Non-pigmented ciliary epithelial cell (primary cell): ENCODE measurements at regions not wholly inside any gene's neighbourhood (a gene's known extent, or its start where the extent isn't known, plus 50 kb on each side); places are given as distances from the start of the nearest gene placed in this dataset.

Experiments
- DNase-seq: peaks from one replicate; pipeline ENCODE4 v3.0.0-alpha.2; 2010; ENCODE audit warnings: low read depth

- no peak for DNase-seq
Observed at GRCh38 chr2:217035967-217036366, 176.1 kb upstream of the TNP1 start.

DNA sequence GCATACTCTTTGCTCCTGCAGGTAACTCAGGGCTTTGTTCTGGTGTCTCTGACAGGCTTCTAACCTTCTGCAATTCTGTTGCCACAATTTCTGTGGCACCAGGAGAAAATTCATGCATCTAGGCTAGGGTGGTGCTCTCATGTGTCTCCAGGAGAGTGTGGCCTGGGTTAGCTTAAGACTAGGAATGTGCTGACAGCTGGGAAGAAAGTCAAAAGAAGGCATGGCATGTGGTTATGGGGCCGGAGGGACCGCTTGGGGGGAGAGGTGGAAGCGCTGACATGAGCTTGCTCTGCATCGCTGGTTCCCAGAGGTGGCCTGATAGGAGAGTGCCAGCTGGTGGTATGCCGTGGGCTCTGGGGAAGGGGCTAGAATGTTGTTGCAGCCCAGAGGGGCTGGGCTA is 173.3 kb upstream of the TNP1 start:
- DNase-seq: no peak

DNA sequence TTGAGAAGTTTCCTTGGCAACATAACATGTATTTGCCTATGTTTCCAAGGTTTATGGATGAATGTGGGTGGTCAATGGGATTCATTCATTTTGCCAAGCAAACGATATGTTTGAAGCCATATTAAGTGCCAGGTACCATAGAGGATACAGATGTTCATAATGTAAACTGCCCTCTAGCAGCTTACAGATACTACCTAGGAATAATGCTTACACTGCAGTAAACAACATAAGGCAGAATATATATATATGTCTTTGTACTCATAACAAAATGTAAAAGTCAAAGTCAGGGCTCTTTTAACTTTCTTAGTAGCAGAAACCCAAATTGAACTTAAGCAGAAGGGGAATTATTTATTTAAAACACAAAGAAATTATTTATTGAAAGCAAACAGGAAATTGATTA is 171.6 kb upstream of the TNP1 start:
- DNase-seq: no peak

- DNase-seq: no peak
Observed at GRCh38 chr2:217030081-217030480, 170.2 kb upstream of the TNP1 start.

DNA sequence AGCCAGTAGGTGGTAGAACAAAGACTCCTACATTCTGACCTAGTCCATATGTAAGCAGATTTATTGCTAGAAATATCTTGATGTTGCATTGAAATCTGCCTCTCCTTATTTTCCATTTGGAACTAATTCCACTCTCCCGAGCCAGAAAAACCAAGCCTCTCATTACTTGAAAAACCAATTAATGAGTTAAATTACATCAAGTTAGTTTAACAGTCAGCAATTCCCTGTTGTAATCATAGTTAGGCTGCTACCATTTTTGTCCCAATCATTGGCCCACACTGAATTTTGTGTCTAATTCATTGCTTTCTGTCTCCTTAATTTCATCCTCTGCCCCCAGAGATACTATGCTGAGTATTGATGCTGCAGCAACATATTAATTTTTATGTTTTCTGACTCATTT is 168.3 kb upstream of the TNP1 start:
- DNase-seq: no peak

DNA sequence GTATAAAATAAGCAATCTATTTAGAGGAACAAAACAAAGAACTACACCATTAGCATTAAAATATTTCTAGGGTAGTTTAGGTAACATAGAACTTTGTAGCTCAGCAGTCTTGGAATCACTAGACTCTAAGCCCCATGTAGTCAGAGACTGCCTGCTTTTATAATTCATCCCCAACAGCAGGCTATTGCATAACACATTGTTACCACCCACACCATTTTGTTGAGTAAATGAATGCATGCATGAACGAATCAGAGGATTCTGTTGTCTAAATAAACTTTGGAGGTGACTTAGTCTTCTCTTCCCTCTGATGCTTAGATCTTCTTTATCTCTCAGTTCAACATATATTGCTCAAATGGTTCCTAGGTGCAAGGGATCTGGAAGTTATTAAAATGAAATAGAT is 167.6 kb upstream of the TNP1 start:
- DNase-seq: peak; percentile 4

DNA sequence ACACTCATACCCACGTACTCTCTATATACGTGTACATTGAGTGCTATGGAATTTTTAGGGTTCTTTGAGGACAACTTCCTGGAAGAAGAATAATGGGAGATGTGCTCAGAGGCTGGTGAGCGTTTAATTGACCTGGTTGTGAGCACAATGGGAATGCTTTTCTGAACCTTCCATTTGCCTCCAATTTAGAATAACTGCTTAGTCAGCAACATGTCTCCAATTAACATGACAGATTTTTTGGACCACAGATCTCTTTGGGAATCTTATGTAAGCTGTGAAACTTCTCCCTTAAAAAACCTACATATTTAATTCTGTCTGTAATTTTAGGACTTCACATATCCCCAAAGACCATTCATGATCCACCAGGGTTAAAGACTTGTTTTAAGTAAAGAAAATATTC is 166.7 kb upstream of the TNP1 start:
- no peak for DNase-seq

DNA sequence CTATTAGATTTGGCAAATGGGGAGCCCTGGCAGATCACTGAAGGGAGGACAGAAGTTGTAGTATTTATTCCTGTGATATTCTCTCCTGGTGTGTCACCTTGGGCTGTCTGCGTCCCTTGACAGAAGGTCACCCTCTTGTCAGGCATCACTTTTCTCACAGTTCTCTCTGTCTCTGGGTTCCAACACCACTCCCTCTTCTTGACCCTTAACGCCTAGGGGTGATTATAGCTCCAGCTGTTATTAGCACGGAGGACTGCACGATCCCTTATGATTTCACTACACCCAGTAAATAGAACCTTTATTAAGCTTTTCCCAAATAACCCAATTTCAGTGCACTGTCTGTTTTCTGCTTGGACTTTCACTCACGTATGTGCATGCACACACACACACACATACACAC is 166.3 kb upstream of the TNP1 start:
- no peak for DNase-seq

GRCh38 chr2:217023611-217024010 is 163.7 kb upstream of the TNP1 start:
- no peak for DNase-seq

- DNase-seq: no peak
Observed at GRCh38 chr2:217017456-217018252, 157.8 kb upstream of the TNP1 start.

GRCh38 chr2:217016796-217017419 is 157.0 kb upstream of the TNP1 start:
- DNase-seq: no peak

GRCh38 chr2:217014328-217015105 is 154.7 kb upstream of the TNP1 start:
- DNase-seq: no peak

DNA sequence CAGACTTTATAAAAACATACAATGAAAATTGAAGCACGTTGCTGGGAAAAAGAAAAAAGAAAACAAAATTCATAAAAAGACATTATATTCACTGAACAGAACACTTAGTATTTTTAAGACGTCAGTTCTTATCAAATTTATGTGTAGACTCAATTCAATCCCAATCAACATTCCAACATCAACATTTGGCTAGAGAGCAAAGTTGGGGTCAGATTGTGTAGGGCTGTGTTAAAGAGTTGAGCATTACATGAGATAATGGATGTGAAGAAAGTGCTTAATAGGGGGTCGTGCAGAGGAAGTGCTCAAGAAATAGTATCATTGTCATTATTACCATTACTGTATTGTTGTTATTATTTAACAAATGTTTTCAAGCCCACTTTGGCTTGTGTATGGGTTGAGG is 154.1 kb upstream of the TNP1 start:
- no peak for DNase-seq

DNA sequence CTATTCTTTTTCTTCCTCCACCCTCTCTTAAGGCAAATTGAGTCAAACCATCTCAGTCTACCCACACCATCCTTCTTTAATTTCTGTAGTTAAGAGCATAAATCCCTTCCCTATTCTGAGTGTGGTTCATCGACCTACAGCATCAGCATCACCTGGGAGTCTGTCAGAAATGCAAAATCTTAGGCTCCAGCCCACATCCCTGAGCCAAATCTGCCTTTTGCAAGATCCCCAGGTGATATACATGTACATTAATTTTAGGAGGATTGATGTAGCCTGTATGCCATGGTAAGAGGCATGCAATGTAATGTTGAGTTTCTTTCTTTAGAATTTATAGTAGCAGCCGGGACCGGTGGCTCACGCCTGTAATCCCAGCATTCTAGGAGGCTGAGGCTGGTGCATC is 151.7 kb upstream of the TNP1 start:
- DNase-seq: no peak

DNA sequence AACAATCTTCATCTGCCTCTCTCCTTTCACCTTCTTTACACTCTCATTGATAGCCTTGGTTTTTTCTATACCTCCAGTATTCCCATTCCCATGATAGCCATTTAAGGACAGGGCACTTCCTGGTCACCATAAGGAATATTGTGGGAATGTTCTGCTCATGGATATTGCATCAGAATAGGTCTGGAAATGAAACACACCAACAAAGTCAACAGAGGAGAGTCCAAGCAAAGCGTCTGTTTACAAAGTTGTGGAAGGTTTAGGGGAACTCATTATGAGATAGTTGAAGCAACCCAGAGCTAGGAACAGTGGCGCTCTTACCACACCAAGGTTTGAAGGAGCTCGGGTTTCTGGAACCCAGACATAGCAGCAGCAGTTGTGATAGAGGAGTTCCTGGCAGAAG is 150.3 kb upstream of the TNP1 start:
- DNase-seq: no peak

GRCh38 chr2:217008794-217009193 is 148.9 kb upstream of the TNP1 start:
- DNase-seq: no peak

DNA sequence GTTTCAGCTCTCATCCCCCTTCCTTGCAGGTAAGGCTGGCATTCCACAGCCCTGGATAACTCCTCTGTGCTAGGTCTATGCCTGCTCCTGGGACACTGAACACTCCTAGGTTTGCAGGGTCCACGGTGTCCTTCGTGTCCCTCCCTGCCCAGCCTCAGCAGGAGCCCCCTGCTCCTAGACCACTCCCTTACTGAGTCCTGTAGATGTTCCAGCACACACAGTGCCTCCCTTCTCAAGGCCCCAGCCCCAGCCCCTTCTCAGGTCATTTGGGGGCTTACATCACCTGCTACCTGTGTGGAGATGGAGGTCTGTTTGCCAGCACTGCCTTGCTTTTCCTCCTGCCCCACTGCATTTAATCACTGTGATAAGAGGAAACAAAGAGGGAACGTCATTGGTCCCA is 146.4 kb upstream of the TNP1 start:
- DNase-seq: no peak

DNA sequence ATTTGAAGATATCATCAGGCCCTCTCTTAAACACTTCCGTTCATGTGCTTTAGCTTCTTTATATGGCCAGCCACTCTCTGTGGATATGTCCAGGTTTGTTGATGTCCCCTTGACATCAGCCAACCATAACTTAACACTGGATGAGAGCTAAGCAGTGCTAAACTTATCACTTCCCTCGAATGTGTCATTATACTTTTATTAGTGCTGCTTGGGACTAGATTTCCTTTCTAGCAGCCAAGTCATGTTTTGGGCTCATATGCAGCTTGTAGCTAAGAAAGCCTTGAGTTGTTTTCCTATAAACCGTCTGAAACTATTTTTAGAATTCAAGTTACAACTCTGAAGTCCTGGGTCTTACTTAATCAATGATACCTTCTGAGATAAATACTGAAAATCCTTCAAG is 144.8 kb upstream of the TNP1 start:
- no peak for DNase-seq

GRCh38 chr2:217001740-217002139 is 141.9 kb upstream of the TNP1 start:
- no peak for DNase-seq

DNA sequence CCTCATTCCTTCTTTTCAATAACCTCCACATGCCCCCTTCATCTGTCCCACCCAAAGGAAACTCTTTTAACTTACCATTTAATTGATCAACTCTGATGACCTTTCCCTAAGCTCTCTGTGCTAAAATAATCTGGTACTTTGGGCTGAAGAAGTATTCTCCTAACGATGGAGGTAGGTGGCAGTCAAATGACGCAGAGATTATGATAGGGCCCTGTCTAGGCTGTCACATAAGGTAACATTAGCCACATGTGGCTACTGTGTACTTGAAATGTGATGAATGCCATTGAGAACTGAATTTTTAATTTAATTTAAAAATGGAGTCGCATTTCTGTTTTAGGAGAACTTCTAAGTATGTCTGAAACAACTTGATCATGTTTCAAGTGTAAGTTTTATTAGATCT is 140.5 kb upstream of the TNP1 start:
- DNase-seq: no peak

DNA sequence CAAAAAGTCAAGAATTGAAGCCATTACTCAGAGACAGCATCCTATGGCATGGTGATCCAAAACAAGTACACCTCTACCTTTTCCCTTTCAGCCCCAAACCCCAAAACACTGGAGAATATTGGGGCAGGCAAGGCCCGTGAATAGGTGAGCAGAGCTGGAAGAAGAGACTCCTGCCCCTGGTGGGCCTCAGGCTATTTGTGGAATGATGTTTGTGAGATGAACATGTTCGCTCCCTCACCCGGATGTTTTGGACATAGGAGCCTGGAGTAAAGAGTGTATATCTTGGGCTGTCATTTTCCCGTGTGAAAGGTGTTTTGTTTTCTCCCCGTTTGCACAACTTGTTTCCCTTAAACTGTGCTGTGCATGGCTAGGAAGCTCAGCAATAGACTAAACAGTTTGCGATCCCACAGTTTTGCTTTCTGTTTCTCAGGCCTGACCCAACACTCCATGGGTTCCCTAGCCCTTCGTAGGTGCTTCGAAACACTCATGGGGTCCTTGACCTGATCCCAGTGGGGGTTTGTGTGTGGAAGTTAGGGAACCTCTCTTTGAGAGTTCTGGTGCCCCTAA is 136.5 kb upstream of the TNP1 start:
- DNase-seq: no peak

DNA sequence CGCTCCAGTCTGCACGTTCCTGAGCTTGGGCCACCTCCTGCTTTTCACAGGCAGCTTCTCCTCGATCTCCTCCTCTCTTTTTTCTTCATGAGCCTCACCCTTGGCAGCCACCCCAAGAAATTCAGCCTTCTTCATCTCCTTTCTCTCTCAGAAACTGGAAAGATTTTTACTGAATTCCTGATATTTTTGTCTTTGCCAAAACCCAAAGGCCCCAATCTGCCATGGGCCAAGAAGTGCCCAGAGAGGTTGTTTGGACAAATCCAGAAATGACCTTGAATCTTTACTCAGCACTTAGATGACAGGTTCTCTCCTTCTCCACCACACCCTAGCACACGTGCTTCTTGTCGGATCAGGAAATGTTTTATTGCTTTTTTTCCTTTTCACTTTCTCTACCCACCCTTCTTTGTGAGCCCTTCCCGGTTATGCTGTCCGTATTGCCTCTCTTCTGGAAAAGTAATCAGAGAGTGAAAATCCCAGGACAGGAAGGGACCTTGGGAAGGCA is 134.5 kb upstream of the TNP1 start:
- DNase-seq: no peak
